Mucosa of descending colon (tissue), 3 donors: ENCODE measurements at regions not wholly inside any gene's neighbourhood (a gene's known extent, or its start where the extent isn't known, plus 50 kb on each side); places are given as distances from the start of the nearest gene placed in this dataset.

ENCODE experiments used
- ATAC-seq: fragments of 200-7000 bp; cut with Tn5 transposase; one replicate; pipeline ENCODE4 v1.9.1; 2020; ENCODE audit warnings: mild to moderate bottlenecking, moderate library complexity
- DNase-seq, 3 donors: peaks; one replicate each; pipeline ENCODE4 v3.0.0-alpha.2; 2020
- H3K36me3 ChIP-seq: fragments of 200-600 bp; one replicate; pipeline ENCODE4 v1.8.0; 2021; ENCODE audit warnings: low read depth, mild to moderate bottlenecking
- H3K4me1 ChIP-seq: fragments of 200-600 bp; one replicate; pipeline ENCODE4 v1.8.0; 2021; ENCODE audit warnings: low read depth, mild to moderate bottlenecking
- H3K4me3 ChIP-seq: fragments of 200-600 bp; one replicate; pipeline ENCODE4 v1.8.0; 2021; ENCODE audit warnings: mild to moderate bottlenecking
- H3K9me3 ChIP-seq: fragments of 200-600 bp; one replicate; pipeline ENCODE4 v1.8.0; 2021; ENCODE audit warnings: mild to moderate bottlenecking
- CTCF ChIP-seq: fragments of 200-600 bp; IDR thresholded peaks from one replicate; pipeline ENCODE4 v1.8.0; 2022; ENCODE audit warnings: antibody characterized with exemption, mild to moderate bottlenecking
- intact Hi-C, 2 donors: fragments of 100-400 bp; cut with DNase I in 1 of 2; cut with micrococcal nuclease in 1 of 2; formaldehyde crosslinking; loops; one replicate each; pipeline versions ENCODE4 v1.11.0 to v1.11.1; 2022; cut with DNase I, micrococcal nuclease
- donor health status: DM: no; HTN: no; CAD: no; lungs with moderate emphysema.
- donor health status: DM: no; HTN: no; CAD: no.
- donor health status: DM: no; HTN: yes; CAD: no.

- Histone ChIP-seq H3K9me3 (no peaks in the 10 kb centered on the region), H3K4me3 (no peak overlapping the region), H3K36me3 (no peaks in the 10 kb centered on the region), H3K4me1 (no peaks in the 10 kb centered on the region)
- no peak for TF ChIP-seq CTCF
- DNase-seq (no peak), ATAC-seq (no peak)
- intact Hi-C loops = no loop called here
Measured at GRCh38 chr10:105965141-105965540, 1199.4 kb downstream of the SORCS1 start.

- H3K9me3 ChIP-seq = no peaks in the 10 kb centered on the region
- no peak for DNase-seq
- H3K4me1 ChIP-seq = no peaks in the 10 kb centered on the region
- no peak overlapping the region for H3K4me3 ChIP-seq
- no peak for ATAC-seq
- intact Hi-C loops = no loop called here
- no peaks in the 10 kb centered on the region for H3K36me3 ChIP-seq
- no peak for TF ChIP-seq CTCF
Measured at GRCh38 chr10:105964009-105964408, 1200.5 kb downstream of the SORCS1 start.

- no peak for ATAC-seq
- Histone ChIP-seq H3K36me3 (no peaks in the 10 kb centered on the region), H3K4me1 (no peaks in the 10 kb centered on the region), H3K4me3 (no peak overlapping the region), H3K9me3 (no peaks in the 10 kb centered on the region)
- no peak for DNase-seq
- intact Hi-C loops = no loop called here
- TF ChIP-seq CTCF = no peak
Measured at GRCh38 chr10:105963334-105963884, 1201.1 kb downstream of the SORCS1 start.

- DNase-seq (no peak), ATAC-seq (no peak)
- H3K4me3 ChIP-seq = no peak overlapping the region
- intact Hi-C loops = no loop called here
- H3K36me3 ChIP-seq = no peaks in the 10 kb centered on the region
- no peaks in the 10 kb centered on the region for H3K9me3 ChIP-seq
- no peak for TF ChIP-seq CTCF
- no peaks in the 10 kb centered on the region for H3K4me1 ChIP-seq
Measured at GRCh38 chr10:105956550-105956949, 1208.0 kb downstream of the SORCS1 start.

- no peak overlapping the region for H3K4me3 ChIP-seq
- H3K9me3 ChIP-seq = no peaks in the 10 kb centered on the region
- DNase-seq = no peak
- ATAC-seq = no peak
- intact Hi-C loops = no loop called here
- no peak for TF ChIP-seq CTCF
- H3K4me1 ChIP-seq = no peaks in the 10 kb centered on the region
- no peaks in the 10 kb centered on the region for H3K36me3 ChIP-seq
Measured at GRCh38 chr10:105953861-105954260, 1210.6 kb downstream of the SORCS1 start.

GRCh38 chr10:105953056-105953455 is 1211.5 kb downstream of the SORCS1 start:
- Histone ChIP-seq H3K9me3 (no peaks in the 10 kb centered on the region), H3K4me3 (no peak overlapping the region), H3K4me1 (no peaks in the 10 kb centered on the region), H3K36me3 (no peaks in the 10 kb centered on the region)
- intact Hi-C loops = no loop called here
- DNase-seq (no peak), ATAC-seq (no peak)
- TF ChIP-seq CTCF = no peak
